Dendritic cell treated with granulocyte-macrophage colony-stimulating factor and Interleukin-4, amounts not matched to agents 40 ng/mL and 50 ng/mL, for 4 days (primary cell): ENCODE measurements at regions not wholly inside any gene's neighbourhood (a gene's known extent, or its start where the extent isn't known, plus 50 kb on each side); places are given as distances from the start of the nearest gene placed in this dataset.
A peak's percentile ranks its signal among the peaks of the same experiment; 100 is the strongest.

Source experiments
- H3K27ac Mint-ChIP-seq: one replicate; pipeline ENCODE4 v1.8.0; 2022; ENCODE audit warnings: mild to moderate bottlenecking, mixed read lengths
- H3K27me3 Mint-ChIP-seq: one replicate; pipeline ENCODE4 v1.8.0; 2022; ENCODE audit warnings: mild to moderate bottlenecking, mixed read lengths
- H3K36me3 Mint-ChIP-seq: one replicate; pipeline ENCODE4 v1.8.0; 2022; ENCODE audit warnings: low read depth, mixed read lengths
- H3K4me1 Mint-ChIP-seq: one replicate; pipeline ENCODE4 v1.8.0; 2022; ENCODE audit warnings: low read depth, mixed read lengths
- H3K4me3 Mint-ChIP-seq: one replicate; pipeline ENCODE4 v1.8.0; 2022; ENCODE audit warnings: mild to moderate bottlenecking, moderate library complexity, mixed read lengths
- H3K9me3 Mint-ChIP-seq: one replicate; pipeline ENCODE4 v1.8.0; 2022; ENCODE audit warnings: mixed read lengths
- intact Hi-C: fragments of 100-400 bp; cut with micrococcal nuclease; formaldehyde crosslinking; loops from one replicate; pipeline ENCODE4 v1.15.0; 2022

GRCh38 chr9:108486831-108487230 is 369.0 kb downstream of the ACTL7B start:
- peaks cover 13% of the 10 kb centered on the region for H3K27me3 Mint-ChIP-seq
- H3K27ac Mint-ChIP-seq: no peak overlapping the region
- no peaks in the 10 kb centered on the region for H3K36me3 Mint-ChIP-seq
- no peak overlapping the region for H3K4me3 Mint-ChIP-seq
- peaks cover 8% of the 10 kb centered on the region for H3K4me1 Mint-ChIP-seq
- intact Hi-C loops: no loop called here
- no peaks in the 10 kb centered on the region for H3K9me3 Mint-ChIP-seq

- Mint-ChIP-seq H3K36me3 (no peaks in the 10 kb centered on the region), H3K27me3 (peaks cover 8% of the 10 kb centered on the region), H3K9me3 (no peaks in the 10 kb centered on the region), H3K27ac (no peak overlapping the region), H3K4me3 (no peak overlapping the region), H3K4me1 (peaks cover 8% of the 10 kb centered on the region)
- intact Hi-C loops: no loop called here
Observed at GRCh38 chr9:108484468-108484867, 371.3 kb downstream of the ACTL7B start.

- no peaks in the 10 kb centered on the region for H3K9me3 Mint-ChIP-seq
- peaks cover 12% of the 10 kb centered on the region for H3K4me1 Mint-ChIP-seq
- peaks cover 4% of the 10 kb centered on the region for H3K27me3 Mint-ChIP-seq
- no peaks in the 10 kb centered on the region for H3K36me3 Mint-ChIP-seq
- H3K27ac Mint-ChIP-seq: no peak overlapping the region
- no peak overlapping the region for H3K4me3 Mint-ChIP-seq
- intact Hi-C loops: no loop called here
Observed at GRCh38 chr9:108483676-108484075, 372.1 kb downstream of the ACTL7B start.

GRCh38 chr9:108479989-108480652 is 375.7 kb downstream of the ACTL7B start:
- H3K9me3 Mint-ChIP-seq: no peaks in the 10 kb centered on the region
- H3K4me3 Mint-ChIP-seq: no peak overlapping the region
- intact Hi-C loops: no loop called here
- H3K36me3 Mint-ChIP-seq: no peaks in the 10 kb centered on the region
- H3K27ac Mint-ChIP-seq: no peak overlapping the region
- H3K27me3 Mint-ChIP-seq: no peaks in the 10 kb centered on the region
- H3K4me1 Mint-ChIP-seq: peaks cover 7% of the 10 kb centered on the region

- no peak overlapping the region for H3K27ac Mint-ChIP-seq
- H3K9me3 Mint-ChIP-seq: no peaks in the 10 kb centered on the region
- H3K27me3 Mint-ChIP-seq: peaks cover 4% of the 10 kb centered on the region
- no peaks in the 10 kb centered on the region for H3K36me3 Mint-ChIP-seq
- H3K4me1 Mint-ChIP-seq: peaks cover 7% of the 10 kb centered on the region
- intact Hi-C loops: no loop called here
- no peak overlapping the region for H3K4me3 Mint-ChIP-seq
Observed at GRCh38 chr9:108478431-108479332, 377.1 kb downstream of the ACTL7B start.

GRCh38 chr9:108477529-108478006 is 378.2 kb downstream of the ACTL7B start:
- Mint-ChIP-seq H3K27me3 (peaks cover 9% of the 10 kb centered on the region), H3K9me3 (no peaks in the 10 kb centered on the region), H3K4me3 (no peak overlapping the region), H3K36me3 (no peaks in the 10 kb centered on the region), H3K27ac (no peak overlapping the region), H3K4me1 (peaks cover 7% of the 10 kb centered on the region)
- intact Hi-C loops: no loop called here

GRCh38 chr9:108476574-108476973 is 379.2 kb downstream of the ACTL7B start:
- Mint-ChIP-seq H3K9me3 (no peaks in the 10 kb centered on the region), H3K27me3 (peaks cover 9% of the 10 kb centered on the region), H3K4me1 (peaks cover 7% of the 10 kb centered on the region), H3K27ac (no peak overlapping the region), H3K4me3 (no peak overlapping the region), H3K36me3 (no peaks in the 10 kb centered on the region)
- intact Hi-C loops: no loop called here

GRCh38 chr9:108475813-108476212 is 380.0 kb downstream of the ACTL7B start:
- H3K4me1 Mint-ChIP-seq: peaks cover 7% of the 10 kb centered on the region
- no peaks in the 10 kb centered on the region for H3K36me3 Mint-ChIP-seq
- H3K4me3 Mint-ChIP-seq: no peak overlapping the region
- H3K27me3 Mint-ChIP-seq: peaks cover 9% of the 10 kb centered on the region
- intact Hi-C loops: no loop called here
- no peak overlapping the region for H3K27ac Mint-ChIP-seq
- no peaks in the 10 kb centered on the region for H3K9me3 Mint-ChIP-seq

GRCh38 chr9:108474356-108474755 is 381.4 kb downstream of the ACTL7B start:
- Mint-ChIP-seq H3K27ac (no peak overlapping the region), H3K36me3 (no peaks in the 10 kb centered on the region), H3K27me3 (peaks cover 9% of the 10 kb centered on the region), H3K9me3 (no peaks in the 10 kb centered on the region), H3K4me1 (peaks cover 11% of the 10 kb centered on the region), H3K4me3 (no peak overlapping the region)
- intact Hi-C loops: no loop called here

- H3K4me1 Mint-ChIP-seq: peaks cover 15% of the 10 kb centered on the region
- H3K9me3 Mint-ChIP-seq: no peaks in the 10 kb centered on the region
- H3K36me3 Mint-ChIP-seq: no peaks in the 10 kb centered on the region
- H3K4me3 Mint-ChIP-seq: no peak overlapping the region
- H3K27ac Mint-ChIP-seq: no peak overlapping the region
- H3K27me3 Mint-ChIP-seq: peaks cover 9% of the 10 kb centered on the region
- intact Hi-C loops: no loop called here
Observed at GRCh38 chr9:108473209-108474112, 382.3 kb downstream of the ACTL7B start.

GRCh38 chr9:108469654-108470053 is 386.1 kb downstream of the ACTL7B start:
- Mint-ChIP-seq H3K27ac (peak overlapping the region; percentile 68), H3K9me3 (no peaks in the 10 kb centered on the region), H3K4me3 (no peak overlapping the region)

GRCh38 chr9:108468364-108468763 is 387.4 kb downstream of the ACTL7B start:
- H3K4me1 Mint-ChIP-seq: peaks cover 13% of the 10 kb centered on the region
- no peak overlapping the region for H3K27ac Mint-ChIP-seq
- H3K27me3 Mint-ChIP-seq: peaks cover 5% of the 10 kb centered on the region
- no peaks in the 10 kb centered on the region for H3K36me3 Mint-ChIP-seq
- H3K4me3 Mint-ChIP-seq: no peak overlapping the region
- intact Hi-C loops: loop anchor here (5.0 kb wide), 2 partner anchors 69 to 99 kb away; no protein-coding TSS in a partner anchor
- H3K9me3 Mint-ChIP-seq: no peaks in the 10 kb centered on the region

More at GRCh38 chr9:108469654-108470053, 386.1 kb downstream of the ACTL7B start:
- Mint-ChIP-seq H3K4me1 (peaks cover 13% of the 10 kb centered on the region), H3K27me3 (peaks cover 8% of the 10 kb centered on the region), H3K36me3 (no peaks in the 10 kb centered on the region)
- intact Hi-C loops: loop anchor here (5.0 kb wide), 2 partner anchors 68 to 98 kb away; no protein-coding TSS in a partner anchor

GRCh38 chr9:108467653-108468324 is 388.0 kb downstream of the ACTL7B start:
- no peaks in the 10 kb centered on the region for H3K36me3 Mint-ChIP-seq

More at GRCh38 chr9:108467653-108468324, 388.0 kb downstream of the ACTL7B start:
- H3K9me3 Mint-ChIP-seq: no peaks in the 10 kb centered on the region
- no peak overlapping the region for H3K4me3 Mint-ChIP-seq
- H3K27ac Mint-ChIP-seq: no peak overlapping the region
- H3K4me1 Mint-ChIP-seq: peaks cover 13% of the 10 kb centered on the region
- intact Hi-C loops: loop anchor here (5.0 kb wide), 2 partner anchors 70 to 100 kb away; no protein-coding TSS in a partner anchor
- H3K27me3 Mint-ChIP-seq: peaks cover 2% of the 10 kb centered on the region
